ENCODE measurements at regions not wholly inside any gene's neighbourhood (a gene's known extent, or its start where the extent isn't known, plus 50 kb on each side); places are given as distances from the start of the nearest gene placed in this dataset.

DNA sequence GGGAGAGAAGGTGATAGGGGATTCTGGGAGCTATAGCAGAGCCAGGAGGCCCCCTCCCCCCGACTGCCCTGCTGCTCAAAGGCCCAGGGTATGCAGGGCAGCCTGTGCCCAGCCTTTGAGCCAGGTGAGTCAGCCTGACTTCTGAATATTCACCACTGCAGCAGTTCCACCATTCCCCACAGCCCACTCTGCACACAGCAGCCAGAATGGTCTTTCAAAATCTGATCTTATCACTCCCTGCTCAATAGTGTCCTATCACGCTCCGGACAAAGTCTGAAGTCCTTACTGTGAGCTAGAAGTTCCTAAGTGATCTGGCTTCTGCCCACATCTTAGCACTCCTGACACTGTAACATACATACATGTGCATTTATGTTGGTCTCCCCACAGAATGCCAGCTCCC, 111.7 kb downstream of the BUD13 start:
- no peaks in the 10 kb centered on the region for H3K27me3 ChIP-seq (ENCODE audit: control insufficient read depth in 4 of 4, insufficient read depth in 4 of 4, low read length in 3 of 4)
- H3K27ac ChIP-seq (ENCODE audit: low read depth in 1 of 2, low read length in 2 of 2) = peak overlapping the region; percentile 67 to 73
- H3K9ac ChIP-seq (ENCODE audit: low read depth in 1 of 2, low read length in 2 of 2) = no peak overlapping the region
- TF ChIP-seq GABPA (IDR thresholded peaks at IDR 0.05 in 1 of 2, conservative IDR thresholded peaks at IDR 0.05 in 1 of 2) (peak in 1 of 2 donors; percentile 25), YY1 (IDR thresholded peaks at IDR 0.05) (peak; percentile 93), TAF1 (conservative IDR thresholded peaks at IDR 0.05) (no peak), FOXA2 (IDR thresholded peaks at IDR 0.05) (peak; percentile 64), NR2F2 (IDR thresholded peaks at IDR 0.05) (no peak), HNF4A (conservative IDR thresholded peaks at IDR 0.05) (peak; percentile 98 to 99), JUND (IDR thresholded peaks at IDR 0.05) (peak; percentile 84 to 95), RAD21 (IDR thresholded peaks at IDR 0.05) (peak in 1 of 2 donors; percentile 38), HNF4G (IDR thresholded peaks at IDR 0.05) (peak; percentile 97), RXRA (IDR thresholded peaks at IDR 0.05) (peak; percentile 69 to 90), EGR1 (IDR thresholded peaks at IDR 0.05; ENCODE audit: low read depth in 2 of 2) (peak in 1 of 2 donors; percentile 73), SP1 (IDR thresholded peaks at IDR 0.05) (peak; percentile 85), FOXA1 (IDR thresholded peaks at IDR 0.05) (peak; percentile 63)
- TF ChIP-seq, protein P1, sequence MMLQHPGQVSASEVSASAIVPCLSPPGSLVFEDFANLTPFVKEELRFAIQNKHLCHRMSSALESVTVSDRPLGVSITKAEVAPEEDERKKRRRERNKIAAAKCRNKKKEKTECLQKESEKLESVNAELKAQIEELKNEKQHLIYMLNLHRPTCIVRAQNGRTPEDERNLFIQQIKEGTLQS (IDR thresholded peaks at IDR 0.05) = no peak
- TF ChIP-seq, protein P2, sequence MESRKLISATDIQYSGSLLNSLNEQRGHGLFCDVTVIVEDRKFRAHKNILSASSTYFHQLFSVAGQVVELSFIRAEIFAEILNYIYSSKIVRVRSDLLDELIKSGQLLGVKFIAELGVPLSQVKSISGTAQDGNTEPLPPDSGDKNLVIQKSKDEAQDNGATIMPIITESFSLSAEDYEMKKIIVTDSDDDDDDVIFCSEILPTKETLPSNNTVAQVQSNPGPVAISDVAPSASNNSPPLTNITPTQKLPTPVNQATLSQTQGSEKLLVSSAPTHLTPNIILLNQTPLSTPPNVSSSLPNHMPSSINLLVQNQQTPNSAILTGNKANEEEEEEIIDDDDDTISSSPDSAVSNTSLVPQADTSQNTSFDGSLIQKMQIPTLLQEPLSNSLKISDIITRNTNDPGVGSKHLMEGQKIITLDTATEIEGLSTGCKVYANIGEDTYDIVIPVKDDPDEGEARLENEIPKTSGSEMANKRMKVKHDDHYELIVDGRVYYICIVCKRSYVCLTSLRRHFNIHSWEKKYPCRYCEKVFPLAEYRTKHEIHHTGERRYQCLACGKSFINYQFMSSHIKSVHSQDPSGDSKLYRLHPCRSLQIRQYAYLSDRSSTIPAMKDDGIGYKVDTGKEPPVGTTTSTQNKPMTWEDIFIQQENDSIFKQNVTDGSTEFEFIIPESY (IDR thresholded peaks at IDR 0.05) = peak; percentile 78
- TF ChIP-seq, protein P3, sequence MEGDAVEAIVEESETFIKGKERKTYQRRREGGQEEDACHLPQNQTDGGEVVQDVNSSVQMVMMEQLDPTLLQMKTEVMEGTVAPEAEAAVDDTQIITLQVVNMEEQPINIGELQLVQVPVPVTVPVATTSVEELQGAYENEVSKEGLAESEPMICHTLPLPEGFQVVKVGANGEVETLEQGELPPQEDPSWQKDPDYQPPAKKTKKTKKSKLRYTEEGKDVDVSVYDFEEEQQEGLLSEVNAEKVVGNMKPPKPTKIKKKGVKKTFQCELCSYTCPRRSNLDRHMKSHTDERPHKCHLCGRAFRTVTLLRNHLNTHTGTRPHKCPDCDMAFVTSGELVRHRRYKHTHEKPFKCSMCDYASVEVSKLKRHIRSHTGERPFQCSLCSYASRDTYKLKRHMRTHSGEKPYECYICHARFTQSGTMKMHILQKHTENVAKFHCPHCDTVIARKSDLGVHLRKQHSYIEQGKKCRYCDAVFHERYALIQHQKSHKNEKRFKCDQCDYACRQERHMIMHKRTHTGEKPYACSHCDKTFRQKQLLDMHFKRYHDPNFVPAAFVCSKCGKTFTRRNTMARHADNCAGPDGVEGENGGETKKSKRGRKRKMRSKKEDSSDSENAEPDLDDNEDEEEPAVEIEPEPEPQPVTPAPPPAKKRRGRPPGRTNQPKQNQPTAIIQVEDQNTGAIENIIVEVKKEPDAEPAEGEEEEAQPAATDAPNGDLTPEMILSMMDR (IDR thresholded peaks at IDR 0.05; ENCODE audit: low read depth, low read length, missing input control) = no peak
- TF ChIP-seq, protein P4, sequence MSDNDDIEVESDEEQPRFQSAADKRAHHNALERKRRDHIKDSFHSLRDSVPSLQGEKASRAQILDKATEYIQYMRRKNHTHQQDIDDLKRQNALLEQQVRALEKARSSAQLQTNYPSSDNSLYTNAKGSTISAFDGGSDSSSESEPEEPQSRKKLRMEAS (IDR thresholded peaks at IDR 0.05) = peak; percentile 80
- TF ChIP-seq, protein P5, sequence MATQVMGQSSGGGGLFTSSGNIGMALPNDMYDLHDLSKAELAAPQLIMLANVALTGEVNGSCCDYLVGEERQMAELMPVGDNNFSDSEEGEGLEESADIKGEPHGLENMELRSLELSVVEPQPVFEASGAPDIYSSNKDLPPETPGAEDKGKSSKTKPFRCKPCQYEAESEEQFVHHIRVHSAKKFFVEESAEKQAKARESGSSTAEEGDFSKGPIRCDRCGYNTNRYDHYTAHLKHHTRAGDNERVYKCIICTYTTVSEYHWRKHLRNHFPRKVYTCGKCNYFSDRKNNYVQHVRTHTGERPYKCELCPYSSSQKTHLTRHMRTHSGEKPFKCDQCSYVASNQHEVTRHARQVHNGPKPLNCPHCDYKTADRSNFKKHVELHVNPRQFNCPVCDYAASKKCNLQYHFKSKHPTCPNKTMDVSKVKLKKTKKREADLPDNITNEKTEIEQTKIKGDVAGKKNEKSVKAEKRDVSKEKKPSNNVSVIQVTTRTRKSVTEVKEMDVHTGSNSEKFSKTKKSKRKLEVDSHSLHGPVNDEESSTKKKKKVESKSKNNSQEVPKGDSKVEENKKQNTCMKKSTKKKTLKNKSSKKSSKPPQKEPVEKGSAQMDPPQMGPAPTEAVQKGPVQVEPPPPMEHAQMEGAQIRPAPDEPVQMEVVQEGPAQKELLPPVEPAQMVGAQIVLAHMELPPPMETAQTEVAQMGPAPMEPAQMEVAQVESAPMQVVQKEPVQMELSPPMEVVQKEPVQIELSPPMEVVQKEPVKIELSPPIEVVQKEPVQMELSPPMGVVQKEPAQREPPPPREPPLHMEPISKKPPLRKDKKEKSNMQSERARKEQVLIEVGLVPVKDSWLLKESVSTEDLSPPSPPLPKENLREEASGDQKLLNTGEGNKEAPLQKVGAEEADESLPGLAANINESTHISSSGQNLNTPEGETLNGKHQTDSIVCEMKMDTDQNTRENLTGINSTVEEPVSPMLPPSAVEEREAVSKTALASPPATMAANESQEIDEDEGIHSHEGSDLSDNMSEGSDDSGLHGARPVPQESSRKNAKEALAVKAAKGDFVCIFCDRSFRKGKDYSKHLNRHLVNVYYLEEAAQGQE (IDR thresholded peaks at IDR 0.05) = peak; percentile 69
- WGBS = 23% methylated on average over 3 of the region's 3 CpGs
- peaks cover 0 to 3% (median 0%) of the 10 kb centered on the region in 4 donors for H3K9me3 ChIP-seq (ENCODE audit: control insufficient read depth in 4 of 4, low read length in 3 of 4)
- peaks cover 12 to 43% (median 29%) of the 10 kb centered on the region in 4 donors for H3K4me1 ChIP-seq (ENCODE audit: control insufficient read depth in 4 of 4, insufficient read depth in 4 of 4, low read length in 3 of 4)
- DNase-seq (ENCODE audit: low spot score) = no peak
- H3K4me3 ChIP-seq (ENCODE audit: low read depth in 1 of 3, low read length in 3 of 3) = no peak overlapping the region
- no peaks in the 10 kb centered on the region for H3K36me3 ChIP-seq (ENCODE audit: control insufficient read depth in 4 of 4, insufficient read depth in 3 of 4, low read depth in 1 of 4, low read length in 3 of 4)
